ENCODE measurements at regions not wholly inside any gene's neighbourhood (a gene's known extent, or its start where the extent isn't known, plus 50 kb on each side); places are given as distances from the start of the nearest gene placed in this dataset.

- Histone ChIP-seq H2AFZ (ENCODE audit: low read depth, low read length) (0 out of 2 replicates have a peak overlapping the region, but pooled peaks have one; percentile 17), H3K4me2 (ENCODE audit: insufficient read depth, low read length) (peak overlapping the region; percentile 60), H4K20me1 (ENCODE audit: insufficient read depth, low read length) (no peaks in the 10 kb centered on the region), H3K36me3 (ENCODE audit: insufficient read depth, low read length) (no peaks in the 10 kb centered on the region), H3K79me2 (ENCODE audit: insufficient read depth, low read length) (peaks cover 3% of the 10 kb centered on the region; the same call in 1 of the 2 replicates), H3K27me3 (ENCODE audit: insufficient read depth, low read length, poor library complexity) (no peaks in the 10 kb centered on the region), H3K4me3 (ENCODE audit: low read depth in 1 of 2, low read length in 2 of 2) (peak overlapping the region in 1 of 2 experiments; percentile 39; a peak in 2 of 4 replicates), H3K9me3 (ENCODE audit: insufficient read depth, low read length, severe bottlenecking) (no peaks in the 10 kb centered on the region), H3K4me1 (ENCODE audit: insufficient read depth, low read length) (peaks cover 100% of the 10 kb centered on the region), H3K9ac (ENCODE audit: low read depth, low read length) (peak overlapping the region; percentile 76), H3K27ac (ENCODE audit: low read length) (peak overlapping the region; percentile 100)
- ATAC-seq (ENCODE audit: insufficient read depth, low read depth) (peak; percentile 19), DNase-seq (peak; percentile 72)
- TF ChIP-seq CTCF (IDR thresholded peaks at IDR 0.05; ENCODE audit: borderline replicate concordance, extremely low read depth, low read length, poor library complexity, severe bottlenecking) = no peak
- no peak for TF ChIP-seq EZH2 (IDR thresholded peaks at IDR 0.05; ENCODE audit: borderline replicate concordance, low read depth, low read length, severe bottlenecking)
These were observed 179.3 kb downstream of the ETS2 start for GRCh38 chr21:38984982-38985567.

DNA sequence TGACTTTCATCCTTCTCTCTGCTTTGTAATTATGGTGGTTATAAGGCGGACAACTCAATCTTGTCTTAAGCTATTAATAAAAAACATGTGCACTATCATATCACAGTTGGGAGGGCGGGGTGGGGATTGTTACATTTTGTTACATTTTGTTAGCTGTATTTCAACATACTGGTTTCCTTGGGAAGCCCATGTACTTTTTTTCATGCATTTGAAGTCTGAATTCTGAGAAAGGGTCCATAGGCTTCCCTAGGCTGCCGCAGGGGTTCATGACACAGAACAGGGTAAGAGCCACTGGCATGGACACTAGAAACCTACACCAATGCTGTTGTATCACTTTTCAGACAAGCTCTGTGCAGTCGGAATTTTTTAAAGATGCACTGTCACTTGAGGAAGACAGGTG is 178.8 kb downstream of the ETS2 start:
- Histone ChIP-seq H3K27me3 (ENCODE audit: insufficient read depth, low read length, poor library complexity) (no peaks in the 10 kb centered on the region), H3K4me1 (ENCODE audit: insufficient read depth, low read length) (peaks cover 100% of the 10 kb centered on the region), H3K9me3 (ENCODE audit: insufficient read depth, low read length, severe bottlenecking) (no peaks in the 10 kb centered on the region), H3K4me2 (ENCODE audit: insufficient read depth, low read length) (peak overlapping the region; percentile 60), H3K79me2 (ENCODE audit: insufficient read depth, low read length) (peaks cover 3% of the 10 kb centered on the region; the same call in 1 of the 2 replicates), H2AFZ (ENCODE audit: low read depth, low read length) (0 out of 2 replicates have a peak overlapping the region, but pooled peaks have one; percentile 17), H3K36me3 (ENCODE audit: insufficient read depth, low read length) (no peaks in the 10 kb centered on the region), H3K9ac (ENCODE audit: low read depth, low read length) (peak overlapping the region; percentile 76), H3K4me3 (ENCODE audit: low read depth in 1 of 2, low read length in 2 of 2) (peak overlapping the region in 1 of 2 experiments; percentile 39; a peak in 1 of 4 replicates), H3K27ac (ENCODE audit: low read length) (peak overlapping the region; percentile 100), H4K20me1 (ENCODE audit: insufficient read depth, low read length) (no peaks in the 10 kb centered on the region)
- TF ChIP-seq CTCF (IDR thresholded peaks at IDR 0.05; ENCODE audit: borderline replicate concordance, extremely low read depth, low read length, poor library complexity, severe bottlenecking) (no peak), EZH2 (IDR thresholded peaks at IDR 0.05; ENCODE audit: borderline replicate concordance, low read depth, low read length, severe bottlenecking) (no peak)
- DNase-seq = peak; percentile 80
- peak; percentile 23 for ATAC-seq (ENCODE audit: insufficient read depth, low read depth)

- Histone ChIP-seq H3K4me3 (ENCODE audit: low read depth in 1 of 2, low read length in 2 of 2) (no peak overlapping the region; a peak in 1 of 4 replicates), H2AFZ (ENCODE audit: low read depth, low read length) (no peak overlapping the region), H3K79me2 (ENCODE audit: insufficient read depth, low read length) (peaks cover 3% of the 10 kb centered on the region; the same call in 1 of the 2 replicates), H3K4me1 (ENCODE audit: insufficient read depth, low read length) (peaks cover 100% of the 10 kb centered on the region), H4K20me1 (ENCODE audit: insufficient read depth, low read length) (no peaks in the 10 kb centered on the region), H3K27ac (ENCODE audit: low read length) (peak overlapping the region; percentile 100), H3K9me3 (ENCODE audit: insufficient read depth, low read length, severe bottlenecking) (no peaks in the 10 kb centered on the region), H3K9ac (ENCODE audit: low read depth, low read length) (peak overlapping the region; percentile 76), H3K27me3 (ENCODE audit: insufficient read depth, low read length, poor library complexity) (no peaks in the 10 kb centered on the region), H3K4me2 (ENCODE audit: insufficient read depth, low read length) (peak overlapping the region; percentile 60), H3K36me3 (ENCODE audit: insufficient read depth, low read length) (no peaks in the 10 kb centered on the region)
- ATAC-seq (ENCODE audit: insufficient read depth, low read depth) (no peak), DNase-seq (no peak)
- TF ChIP-seq EZH2 (IDR thresholded peaks at IDR 0.05; ENCODE audit: borderline replicate concordance, low read depth, low read length, severe bottlenecking) (no peak), CTCF (IDR thresholded peaks at IDR 0.05; ENCODE audit: borderline replicate concordance, extremely low read depth, low read length, poor library complexity, severe bottlenecking) (no peak)
These were observed 177.8 kb downstream of the ETS2 start for GRCh38 chr21:38983560-38983959.
